ENCODE measurements at regions not wholly inside any gene's neighbourhood (a gene's known extent, or its start where the extent isn't known, plus 50 kb on each side); places are given as distances from the start of the nearest gene placed in this dataset.

- DNase-seq, result no peak
Measured at GRCh38 chr7:159253657-159254056, 109.0 kb upstream of the VIPR2 start.

- DNase-seq, result no peak
Measured at GRCh38 chr7:159250471-159250870, 105.8 kb upstream of the VIPR2 start.

- DNase-seq, result no peak
Measured at GRCh38 chr7:159249671-159250070, 105.0 kb upstream of the VIPR2 start.

GRCh38 chr7:159247910-159248309, 103.2 kb upstream of the VIPR2 start:
- no peak for DNase-seq

GRCh38 chr7:159246702-159247480, 102.2 kb upstream of the VIPR2 start:
- no peak for DNase-seq

- no peak for DNase-seq
Measured at GRCh38 chr7:159240962-159241361, 96.3 kb upstream of the VIPR2 start.

DNA sequence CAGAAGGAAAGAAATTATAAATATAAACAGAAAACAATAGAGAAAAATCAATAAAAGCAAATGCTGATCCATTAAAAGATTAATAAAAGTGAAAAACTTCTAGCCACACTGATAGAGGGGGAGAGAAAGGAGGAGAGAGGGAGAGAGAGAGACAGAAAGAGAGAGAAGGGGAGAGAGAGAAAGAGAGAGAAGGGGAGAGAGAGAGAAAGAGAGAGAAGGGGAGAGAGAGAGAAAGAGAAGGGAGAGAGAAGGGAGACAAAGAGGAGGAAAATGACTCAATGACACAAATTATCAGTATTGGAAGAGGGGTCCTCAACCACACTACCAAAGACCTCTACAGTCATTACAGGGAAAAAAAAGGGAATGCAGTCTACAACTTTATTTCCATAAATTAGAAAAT, 94.4 kb upstream of the VIPR2 start:
- DNase-seq, result no peak

DNA sequence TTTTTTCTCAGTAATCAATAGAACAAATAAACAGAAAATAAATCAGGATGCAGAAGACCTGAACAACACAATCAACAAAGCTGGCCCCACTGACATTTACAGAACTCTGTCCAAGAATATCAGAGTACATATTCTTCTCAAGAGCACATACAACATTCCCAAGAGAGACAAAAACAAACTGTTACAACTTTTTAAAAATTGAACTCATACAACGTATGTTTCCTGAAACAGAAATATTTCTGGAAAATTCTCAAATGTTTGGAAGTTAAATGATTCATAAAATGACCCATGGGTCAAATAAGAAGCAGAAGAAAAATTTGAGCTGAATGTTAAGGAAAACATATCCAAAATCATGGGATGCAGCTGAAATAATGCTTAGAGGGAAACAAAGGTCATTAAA, 93.9 kb upstream of the VIPR2 start:
- no peak for DNase-seq

GRCh38 chr7:159237022-159237653, 92.5 kb upstream of the VIPR2 start:
- DNase-seq, result no peak

GRCh38 chr7:159231017-159231416, 86.3 kb upstream of the VIPR2 start:
- DNase-seq, result no peak

- DNase-seq, result no peak
Measured at GRCh38 chr7:159229683-159230475, 85.2 kb upstream of the VIPR2 start.

GRCh38 chr7:159227433-159227832, 82.8 kb upstream of the VIPR2 start:
- DNase-seq, result no peak

DNA sequence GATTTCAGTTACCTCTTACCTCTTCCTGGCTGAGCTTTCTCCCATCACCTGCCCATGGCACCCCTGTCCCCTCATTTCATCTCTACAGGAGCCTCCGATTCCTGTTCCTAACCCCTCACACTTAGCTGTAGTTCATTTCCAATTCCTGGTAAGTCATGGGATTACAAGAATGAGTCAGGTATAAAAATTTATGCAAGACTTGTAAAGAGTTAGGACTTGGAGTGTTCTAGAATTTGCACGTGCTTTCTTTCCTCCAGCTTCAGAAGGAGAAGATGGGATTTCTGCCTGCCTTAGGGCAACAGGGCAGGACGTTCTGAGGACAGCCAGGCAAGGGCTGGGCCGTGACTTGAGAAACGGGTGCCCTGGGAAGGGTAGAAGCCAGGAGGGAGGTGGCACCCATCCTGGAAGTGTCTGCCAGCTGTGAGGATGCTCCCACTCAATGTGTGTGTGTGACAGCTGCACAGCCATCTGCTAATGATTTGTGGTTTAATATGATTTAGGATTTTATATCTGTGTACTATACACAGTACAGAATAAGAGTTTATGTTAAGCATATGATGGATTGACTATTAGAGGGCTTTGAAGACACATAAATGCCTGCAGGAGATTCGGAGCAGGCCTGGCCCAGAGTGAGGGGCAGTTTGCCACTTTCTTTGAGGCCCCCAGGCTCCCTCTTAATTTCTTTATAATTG, 81.5 kb upstream of the VIPR2 start:
- DNase-seq, result no peak

GRCh38 chr7:159218607-159219006, 73.9 kb upstream of the VIPR2 start:
- no peak for DNase-seq

GRCh38 chr7:159218170-159218569, 73.5 kb upstream of the VIPR2 start:
- no peak for DNase-seq

DNA sequence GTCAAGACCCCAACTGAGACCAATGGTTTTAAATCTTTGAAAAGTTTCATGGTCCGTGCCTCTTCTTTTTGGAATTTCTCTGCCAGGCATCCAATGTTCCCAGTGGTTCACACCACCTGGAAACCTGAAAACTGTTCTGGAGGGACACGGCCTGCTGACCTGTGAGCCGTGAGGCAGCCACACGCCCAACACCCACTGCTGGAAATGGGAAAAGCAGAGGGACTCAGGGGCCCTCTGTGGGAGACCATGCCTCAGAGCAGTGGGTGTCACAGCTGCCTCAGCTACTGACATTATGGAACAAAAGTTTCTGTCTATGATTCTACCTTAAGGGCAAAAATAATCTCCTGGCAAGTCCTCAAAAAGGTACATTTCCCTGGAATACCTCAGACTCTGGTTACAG, 70.4 kb upstream of the VIPR2 start:
- no peak for DNase-seq

GRCh38 chr7:159213253-159213652, 68.6 kb upstream of the VIPR2 start:
- DNase-seq, result no peak

- DNase-seq, result no peak
Measured at GRCh38 chr7:159212226-159212625, 67.6 kb upstream of the VIPR2 start.

- no peak for DNase-seq
Measured at GRCh38 chr7:159211540-159212182, 67.0 kb upstream of the VIPR2 start.

- DNase-seq, result no peak
Measured at GRCh38 chr7:159210581-159211235, 66.0 kb upstream of the VIPR2 start.

DNA sequence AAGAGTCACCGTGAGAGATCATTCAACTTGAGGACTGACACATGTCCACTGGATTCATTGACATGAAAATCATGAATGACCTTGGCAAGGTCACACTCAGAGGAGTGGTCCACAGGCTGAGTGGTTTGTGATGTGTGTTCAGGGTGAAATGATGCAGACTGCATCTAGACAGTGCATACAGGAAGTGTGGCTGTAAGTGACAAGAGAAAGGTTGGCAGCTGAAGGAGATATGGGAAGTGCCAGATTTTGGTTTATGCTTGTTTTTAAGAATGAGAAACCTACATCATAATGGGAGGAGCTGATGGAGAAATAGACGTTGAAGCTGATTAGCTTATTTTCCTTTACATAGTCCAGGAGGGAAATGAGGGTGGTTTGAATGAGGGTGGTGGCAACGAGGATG, 64.8 kb upstream of the VIPR2 start:
- no peak for DNase-seq

DNA sequence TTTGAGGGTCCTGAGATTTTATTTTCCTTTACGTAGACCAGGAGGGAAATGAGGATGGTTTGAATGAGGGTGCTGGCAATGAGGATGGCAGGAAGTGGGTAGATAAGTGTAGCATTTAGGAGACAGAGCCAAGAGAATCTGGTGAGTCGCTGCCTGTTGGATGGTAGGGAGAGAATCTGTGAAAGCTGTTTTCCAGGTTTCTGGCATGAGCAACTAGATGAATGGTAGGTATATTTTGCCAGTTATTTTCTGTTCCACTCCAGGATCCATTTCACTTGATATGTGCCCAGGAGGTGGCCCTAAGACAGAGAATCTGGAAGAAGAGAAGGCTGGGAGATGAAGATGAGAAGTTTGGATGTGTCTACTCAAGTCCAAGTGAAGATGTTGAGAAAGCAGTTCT, 63.3 kb upstream of the VIPR2 start:
- no peak for DNase-seq
